Spleen (tissue), 7 donors: ENCODE measurements at regions not wholly inside any gene's neighbourhood (a gene's known extent, or its start where the extent isn't known, plus 50 kb on each side); places are given as distances from the start of the nearest gene placed in this dataset.

ENCODE experiments used
- CTCF ChIP-seq, 11 experiments: fragments of 200-600 bp in 7 of 11; fragments of 450-650 bp in 4 of 11; sonication (generic) in 4 of 11; IDR thresholded peaks in 8 of 11; conservative IDR thresholded peaks in 3 of 11; 1 replicate in 7 of 11; 2 replicates in 4 of 11; pipeline versions ENCODE4 v1.4.0 to v1.8.0; 2016 to 2021; ENCODE audit warnings: antibody characterized with exemption in 11 of 11, inconsistent platforms in 4 of 11, mild to moderate bottlenecking in 1 of 11
- POLR2A ChIP-seq, 3 donors: fragments of 450-650 bp; IDR thresholded peaks; one replicate each; pipeline ENCODE4 v1.5.1; 2017; ENCODE audit warnings: antibody characterized with exemption in 3 of 3, mild to moderate bottlenecking in 1 of 3
- POLR2AphosphoS5 ChIP-seq, 3 donors: sonication (generic); formaldehyde crosslinking; IDR thresholded peaks; one replicate each; pipeline ENCODE4 v1.5.1; 2017; ENCODE audit warnings: antibody characterized with exemption in 3 of 3
- donor health status: DM: no; HTN: no; CAD: no; lungs with moderate emphysema.
- donor health status: DM: no; HTN: no; CAD: no.
- donor health status: DM: no; HTN: no; CAD: no.

- TF ChIP-seq CTCF (IDR thresholded peaks at IDR 0.05 in 8 of 11, conservative IDR thresholded peaks at IDR 0.05 in 3 of 11) (no peak), POLR2A (IDR thresholded peaks at IDR 0.05) (no peak), POLR2AphosphoS5 (IDR thresholded peaks at IDR 0.05) (no peak)
Measured at GRCh38 chr5:63217422-63217821, 638.8 kb downstream of the LRRC70 start.
